NB4 (cell line): ENCODE measurements at regions not wholly inside any gene's neighbourhood (a gene's known extent, or its start where the extent isn't known, plus 50 kb on each side); places are given as distances from the start of the nearest gene placed in this dataset.

ENCODE experiments used
- DNase-seq: peaks from one replicate; pipeline ENCODE4 v3.0.0; 2010; ENCODE audit warnings: low read depth
- H3K4me3 ChIP-seq: one replicate; pipeline ENCODE4 v1.5.1; 2011; ENCODE audit warnings: mild to moderate bottlenecking, low read depth, low read length, moderate library complexity
- CTCF ChIP-seq: IDR thresholded peaks from one replicate; pipeline ENCODE4 v1.5.1; 2012; ENCODE audit warnings: low read depth, low read length
- MAX ChIP-seq: IDR thresholded peaks from 2 replicates; pipeline ENCODE4 v1.6.1; 2011; ENCODE audit warnings: low read depth, low read length
- MYC ChIP-seq: IDR thresholded peaks from 2 replicates; pipeline ENCODE4 v1.6.1; 2011; ENCODE audit warnings: low read depth, low read length
- POLR2A ChIP-seq: IDR thresholded peaks from 2 replicates; pipeline ENCODE4 v1.6.1; 2011; ENCODE audit warnings: mild to moderate bottlenecking; ENCODE audit not compliant: insufficient read length; ENCODE audit errors: extremely low read depth

- no peak for TF ChIP-seq MAX
- no peak for TF ChIP-seq MYC
- no peak for TF ChIP-seq POLR2A
- no peak for TF ChIP-seq CTCF
- no peak overlapping the region for H3K4me3 ChIP-seq
- no peak for DNase-seq
These were observed 165.4 kb upstream of the C1QTNF7 start for GRCh38 chr4:15262396-15262795.

- DNase-seq: no peak
- TF ChIP-seq POLR2A (no peak), MAX (no peak), CTCF (no peak)
- H3K4me3 ChIP-seq: no peak overlapping the region
These were observed 157.6 kb upstream of the C1QTNF7 start for GRCh38 chr4:15270201-15270600.

- H3K4me3 ChIP-seq: no peak overlapping the region
- TF ChIP-seq MYC (no peak), POLR2A (no peak), MAX (no peak), CTCF (no peak)
- no peak for DNase-seq
These were observed 141.8 kb upstream of the C1QTNF7 start for GRCh38 chr4:15286041-15286440.

- DNase-seq: no peak
- TF ChIP-seq CTCF (no peak), MYC (no peak), MAX (no peak), POLR2A (no peak)
These were observed 136.7 kb upstream of the C1QTNF7 start for GRCh38 chr4:15291122-15291521.

GRCh38 chr4:15293711-15294110, 134.1 kb upstream of the C1QTNF7 start:
- DNase-seq: no peak
- TF ChIP-seq POLR2A: no peak
- no peak overlapping the region for H3K4me3 ChIP-seq

More at GRCh38 chr4:15291122-15291521, 136.7 kb upstream of the C1QTNF7 start:
- H3K4me3 ChIP-seq: no peak overlapping the region

GRCh38 chr4:15294202-15294601, 133.6 kb upstream of the C1QTNF7 start:
- TF ChIP-seq POLR2A (no peak), MAX (no peak), MYC (no peak), CTCF (no peak)
- no peak for DNase-seq
- no peak overlapping the region for H3K4me3 ChIP-seq

- no peak overlapping the region for H3K4me3 ChIP-seq
- no peak for DNase-seq
- TF ChIP-seq MYC: no peak
- no peak for TF ChIP-seq MAX
- TF ChIP-seq POLR2A: no peak
- TF ChIP-seq CTCF: no peak
These were observed 133.0 kb upstream of the C1QTNF7 start for GRCh38 chr4:15294832-15295231.
